Lower leg skin (tissue), 3 donors: ENCODE measurements at regions not wholly inside any gene's neighbourhood (a gene's known extent, or its start where the extent isn't known, plus 50 kb on each side); places are given as distances from the start of the nearest gene placed in this dataset.

Experiments
- CTCF ChIP-seq, 3 donors: fragments of 450-650 bp; IDR thresholded peaks; one replicate each; pipeline ENCODE4 v1.5.1; 2016; ENCODE audit warnings: antibody characterized with exemption in 3 of 3, mild to moderate bottlenecking in 3 of 3, moderate library complexity in 2 of 3
- POLR2A ChIP-seq, 2 donors: fragments of 450-650 bp; IDR thresholded peaks; one replicate each; pipeline ENCODE4 v1.6.1; 2016 to 2017; ENCODE audit warnings: antibody characterized with exemption in 2 of 2, mild to moderate bottlenecking in 1 of 2, moderate library complexity in 1 of 2

GRCh38 chr6:141704151-141704550, 428.6 kb upstream of the GJE1 start:
- TF ChIP-seq CTCF (IDR thresholded peaks at IDR 0.05) (no peak), POLR2A (IDR thresholded peaks at IDR 0.05) (no peak)
